Mesenchymal stem cell (in vitro differentiated cells and primary cell): ENCODE measurements at regions not wholly inside any gene's neighbourhood (a gene's known extent, or its start where the extent isn't known, plus 50 kb on each side); places are given as distances from the start of the nearest gene placed in this dataset.

ENCODE experiments used
- DNase-seq: peaks from one replicate; pipeline ENCODE4 v3.0.0-alpha.2; 2013
- H2AFZ ChIP-seq: one replicate; pipeline ENCODE4 v1.6.1; 2013; ENCODE audit warnings: low read depth, mild to moderate bottlenecking, control low read depth, inconsistent platforms, low read length, moderate library complexity
- H2AK5ac ChIP-seq: 2 replicates; pipeline ENCODE4 v1.6.1; 2013; ENCODE audit warnings: low read length, moderate library complexity, mild to moderate bottlenecking, inconsistent platforms; ENCODE audit not compliant: severe bottlenecking
- H2BK120ac ChIP-seq: one replicate; pipeline ENCODE4 v1.6.1; 2013; ENCODE audit warnings: low read depth, mild to moderate bottlenecking, inconsistent platforms, low read length, moderate library complexity
- H2BK12ac ChIP-seq, 2 experiments: one replicate each; pipeline ENCODE4 v1.6.1; 2013; ENCODE audit warnings: inconsistent platforms in 2 of 2, low read length in 2 of 2, mild to moderate bottlenecking in 2 of 2, moderate library complexity in 2 of 2, control low read depth in 1 of 2
- H2BK15ac ChIP-seq: one replicate; pipeline ENCODE4 v1.6.1; 2013; ENCODE audit warnings: mild to moderate bottlenecking, low read depth, inconsistent platforms; ENCODE audit not compliant: poor library complexity, severe bottlenecking
- H2BK5ac ChIP-seq: 2 replicates; pipeline ENCODE4 v1.6.1; 2013; ENCODE audit warnings: low read depth, mild to moderate bottlenecking, low read length, control low read depth, inconsistent platforms; ENCODE audit not compliant: poor library complexity, severe bottlenecking
- H3K14ac ChIP-seq, 2 experiments: one replicate each; pipeline ENCODE4 v1.6.1; 2013; ENCODE audit warnings: inconsistent platforms in 2 of 2, low read length in 2 of 2, control low read depth in 1 of 2, mild to moderate bottlenecking in 1 of 2, moderate library complexity in 1 of 2
- H3K18ac ChIP-seq, 2 experiments: one replicate each; pipeline ENCODE4 v1.6.1; 2013; ENCODE audit warnings: inconsistent platforms in 2 of 2, low read length in 2 of 2, control low read depth in 1 of 2, low read depth in 1 of 2, mild to moderate bottlenecking in 1 of 2
- H3K23ac ChIP-seq, 2 experiments: one replicate each; pipeline ENCODE4 v1.6.1; 2013; ENCODE audit warnings: inconsistent platforms in 2 of 2, low read length in 2 of 2, mild to moderate bottlenecking in 2 of 2, moderate library complexity in 2 of 2, control low read depth in 1 of 2
- H3K27ac ChIP-seq: 2 replicates; pipeline ENCODE4 v1.5.1; 2013; ENCODE audit warnings: mild to moderate bottlenecking, moderate library complexity, low read length, control low read depth, inconsistent platforms; ENCODE audit not compliant: poor library complexity, severe bottlenecking
- H3K27me3 ChIP-seq, 2 experiments: 2 replicates each; pipeline versions ENCODE4 v1.6.1 to v1.7.0; 2013; ENCODE audit warnings: low read length in 2 of 2, mild to moderate bottlenecking in 2 of 2, moderate library complexity in 2 of 2, control low read depth in 1 of 2, inconsistent platforms in 1 of 2; ENCODE audit not compliant: control insufficient read depth in 1 of 2, insufficient read depth in 1 of 2
- H3K36me3 ChIP-seq, 2 experiments: 2 replicates each; pipeline versions ENCODE4 v1.6.1 to v1.7.0; 2013; ENCODE audit warnings: low read length in 2 of 2, control low read depth in 1 of 2, inconsistent platforms in 1 of 2, low read depth in 1 of 2, mild to moderate bottlenecking in 1 of 2; ENCODE audit not compliant: insufficient read depth in 2 of 2, control insufficient read depth in 1 of 2
- H3K4ac ChIP-seq, 2 experiments: one replicate each; pipeline ENCODE4 v1.6.1; 2013; ENCODE audit warnings: inconsistent platforms in 2 of 2, low read length in 2 of 2, mild to moderate bottlenecking in 2 of 2, moderate library complexity in 2 of 2, control low read depth in 1 of 2, low read depth in 1 of 2
- H3K4me1 ChIP-seq: 2 replicates; pipeline ENCODE4 v1.6.1; 2013; ENCODE audit warnings: low read depth, low read length, control low read depth; ENCODE audit not compliant: control insufficient read depth, insufficient read depth
- H3K4me2 ChIP-seq: 2 replicates; pipeline ENCODE4 v1.6.1; 2013; ENCODE audit warnings: low read length, mild to moderate bottlenecking, inconsistent platforms; ENCODE audit not compliant: poor library complexity, severe bottlenecking
- H3K4me3 ChIP-seq, 2 experiments: 2 replicates each; pipeline versions ENCODE4 v1.5.1 to v1.7.0; 2013; ENCODE audit warnings: low read length in 2 of 2, mild to moderate bottlenecking in 2 of 2, control low read depth in 1 of 2, low read depth in 1 of 2; ENCODE audit not compliant: insufficient read depth in 1 of 2
- H3K79me1 ChIP-seq: replicated peaks from 2 replicates; pipeline ENCODE4 v1.6.1; 2013; ENCODE audit warnings: mild to moderate bottlenecking, control low read depth, low read length, inconsistent platforms; ENCODE audit not compliant: poor library complexity, severe bottlenecking
- H3K9ac ChIP-seq: 2 replicates; pipeline ENCODE4 v1.7.0; 2013; ENCODE audit warnings: mild to moderate bottlenecking, low read length, moderate library complexity
- H3K9me3 ChIP-seq: 2 replicates; pipeline ENCODE4 v1.7.0; 2013; ENCODE audit warnings: mild to moderate bottlenecking, low read length; ENCODE audit not compliant: control insufficient read depth
- H4K8ac ChIP-seq: one replicate; pipeline ENCODE4 v1.6.1; 2013; ENCODE audit warnings: inconsistent platforms, mild to moderate bottlenecking, low read length, moderate library complexity
- H4K91ac ChIP-seq: one replicate; pipeline ENCODE4 v1.6.1; 2013; ENCODE audit warnings: mild to moderate bottlenecking, low read length, inconsistent platforms
- WGBS: methylation state at CpG from one replicate; pipeline ENCODE4 v1.1.7; 2013; ENCODE audit warnings: mixed read lengths; 5-methylcytosine and 5-hydroxymethylcytosine counted together

GRCh38 chr12:5188472-5188871, 144.8 kb downstream of the KCNA5 start:
- Histone ChIP-seq H3K4me3 (no peak overlapping the region), H2AK5ac (no peak overlapping the region), H2BK5ac (no peak overlapping the region), H3K14ac (no peak overlapping the region), H3K79me1 (no peaks in the 10 kb centered on the region), H2BK120ac (no peak overlapping the region), H3K27me3 (peaks cover 0 to 4% of the 10 kb centered on the region in 2 experiments), H3K18ac (no peak overlapping the region), H3K23ac (no peak overlapping the region), H3K9ac (no peak overlapping the region), H4K8ac (no peak overlapping the region), H2AFZ (no peak overlapping the region), H3K9me3 (no peaks in the 10 kb centered on the region), H3K4me1 (no peaks in the 10 kb centered on the region), H3K4me2 (no peak overlapping the region), H2BK15ac (no peak overlapping the region), H2BK12ac (no peak overlapping the region), H4K91ac (no peak overlapping the region), H3K4ac (no peak overlapping the region), H3K27ac (no peak overlapping the region), H3K36me3 (no peaks in the 10 kb centered on the region)
- DNase-seq = no peak
- 75% methylated on average over 3 of the region's 4 CpGs for WGBS

GRCh38 chr12:5189173-5189572, 145.5 kb downstream of the KCNA5 start:
- DNase-seq = no peak
- 55% methylated on average over 4 of the region's 4 CpGs for WGBS

GRCh38 chr12:5191803-5192538, 148.3 kb downstream of the KCNA5 start:
- H3K9me3 ChIP-seq = no peaks in the 10 kb centered on the region
- H3K4me3 ChIP-seq = no peak overlapping the region
- no peaks in the 10 kb centered on the region for H3K4me1 ChIP-seq
- H2BK120ac ChIP-seq = no peak overlapping the region
- no peak overlapping the region for H3K27ac ChIP-seq
- no peak overlapping the region for H2AK5ac ChIP-seq
- no peak overlapping the region for H3K14ac ChIP-seq
- no peak overlapping the region for H4K91ac ChIP-seq
- H3K18ac ChIP-seq = no peak overlapping the region
- H2BK5ac ChIP-seq = no peak overlapping the region
- no peak overlapping the region for H2BK12ac ChIP-seq
- H3K9ac ChIP-seq = no peak overlapping the region
- H3K23ac ChIP-seq = no peak overlapping the region
- H3K36me3 ChIP-seq = no peaks in the 10 kb centered on the region
- peaks cover 0 to 7% of the 10 kb centered on the region in 2 experiments for H3K27me3 ChIP-seq
- no peak overlapping the region for H3K4ac ChIP-seq
- no peak overlapping the region for H2AFZ ChIP-seq
- no peak overlapping the region for H4K8ac ChIP-seq
- no peak overlapping the region for H2BK15ac ChIP-seq
- H3K4me2 ChIP-seq = no peak overlapping the region
- DNase-seq = no peak
- no peaks in the 10 kb centered on the region for H3K79me1 ChIP-seq
- WGBS = 71% methylated on average over 5 of the region's 6 CpGs

More at GRCh38 chr12:5189173-5189572, 145.5 kb downstream of the KCNA5 start:
- Histone ChIP-seq H4K8ac (no peak overlapping the region), H3K23ac (no peak overlapping the region), H3K18ac (no peak overlapping the region), H3K4me3 (no peak overlapping the region), H3K14ac (no peak overlapping the region), H3K9me3 (no peaks in the 10 kb centered on the region), H3K9ac (no peak overlapping the region), H2AK5ac (no peak overlapping the region), H2BK12ac (no peak overlapping the region), H3K4ac (no peak overlapping the region), H3K79me1 (no peaks in the 10 kb centered on the region), H3K27me3 (peaks cover 0 to 4% of the 10 kb centered on the region in 2 experiments), H3K36me3 (no peaks in the 10 kb centered on the region), H2BK15ac (no peak overlapping the region), H3K4me1 (no peaks in the 10 kb centered on the region), H3K4me2 (no peak overlapping the region), H2BK120ac (no peak overlapping the region), H2BK5ac (no peak overlapping the region), H3K27ac (no peak overlapping the region), H4K91ac (no peak overlapping the region), H2AFZ (no peak overlapping the region)

GRCh38 chr12:5192726-5193125, 149.0 kb downstream of the KCNA5 start:
- H2BK12ac ChIP-seq = no peak overlapping the region

More at GRCh38 chr12:5192726-5193125, 149.0 kb downstream of the KCNA5 start:
- Histone ChIP-seq H4K91ac (no peak overlapping the region), H2AFZ (no peak overlapping the region), H3K4me1 (no peaks in the 10 kb centered on the region), H4K8ac (no peak overlapping the region), H2AK5ac (no peak overlapping the region), H3K36me3 (no peaks in the 10 kb centered on the region), H3K27ac (no peak overlapping the region), H2BK5ac (no peak overlapping the region), H3K4me2 (no peak overlapping the region), H2BK120ac (no peak overlapping the region), H3K23ac (no peak overlapping the region), H3K14ac (no peak overlapping the region), H3K79me1 (no peaks in the 10 kb centered on the region), H3K9ac (no peak overlapping the region), H3K4me3 (no peak overlapping the region), H3K9me3 (no peaks in the 10 kb centered on the region), H3K27me3 (peaks cover 0 to 10% of the 10 kb centered on the region in 2 experiments), H3K4ac (no peak overlapping the region), H2BK15ac (no peak overlapping the region), H3K18ac (no peak overlapping the region)
- WGBS = 100% methylated on average over 2 of the region's 2 CpGs
- DNase-seq = no peak
